GM18511 (cell line): ENCODE measurements at regions not wholly inside any gene's neighbourhood (a gene's known extent, or its start where the extent isn't known, plus 50 kb on each side); places are given as distances from the start of the nearest gene placed in this dataset.

Experiments used
- ATAC-seq: cut with Tn5 transposase; IDR thresholded peaks from one replicate; pipeline ENCODE4 v1.9.1; 2021; ENCODE audit warnings: mild to moderate bottlenecking, moderate library complexity; ENCODE audit not compliant: unreplicated experiment

DNA sequence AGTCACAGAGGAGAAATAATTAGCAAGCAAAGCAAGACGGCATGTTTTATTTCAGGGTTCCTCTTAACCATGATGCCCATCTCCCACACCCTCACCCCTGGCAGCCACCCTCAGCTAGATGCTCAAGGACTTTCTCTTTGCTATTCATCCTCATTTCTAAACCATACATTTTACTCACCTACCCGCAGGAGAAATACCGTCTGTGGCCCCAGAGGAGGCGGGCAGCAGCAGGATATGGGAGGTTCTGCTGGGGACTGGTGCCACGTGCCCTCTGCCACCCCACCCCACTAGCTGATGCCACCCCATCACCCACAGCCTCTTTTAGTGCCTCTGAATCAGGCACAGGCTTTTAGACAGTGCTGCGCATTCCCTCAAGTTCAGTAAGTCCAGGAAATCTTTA, 168.7 kb upstream of the ITGB1 start:
- no peak for ATAC-seq

DNA sequence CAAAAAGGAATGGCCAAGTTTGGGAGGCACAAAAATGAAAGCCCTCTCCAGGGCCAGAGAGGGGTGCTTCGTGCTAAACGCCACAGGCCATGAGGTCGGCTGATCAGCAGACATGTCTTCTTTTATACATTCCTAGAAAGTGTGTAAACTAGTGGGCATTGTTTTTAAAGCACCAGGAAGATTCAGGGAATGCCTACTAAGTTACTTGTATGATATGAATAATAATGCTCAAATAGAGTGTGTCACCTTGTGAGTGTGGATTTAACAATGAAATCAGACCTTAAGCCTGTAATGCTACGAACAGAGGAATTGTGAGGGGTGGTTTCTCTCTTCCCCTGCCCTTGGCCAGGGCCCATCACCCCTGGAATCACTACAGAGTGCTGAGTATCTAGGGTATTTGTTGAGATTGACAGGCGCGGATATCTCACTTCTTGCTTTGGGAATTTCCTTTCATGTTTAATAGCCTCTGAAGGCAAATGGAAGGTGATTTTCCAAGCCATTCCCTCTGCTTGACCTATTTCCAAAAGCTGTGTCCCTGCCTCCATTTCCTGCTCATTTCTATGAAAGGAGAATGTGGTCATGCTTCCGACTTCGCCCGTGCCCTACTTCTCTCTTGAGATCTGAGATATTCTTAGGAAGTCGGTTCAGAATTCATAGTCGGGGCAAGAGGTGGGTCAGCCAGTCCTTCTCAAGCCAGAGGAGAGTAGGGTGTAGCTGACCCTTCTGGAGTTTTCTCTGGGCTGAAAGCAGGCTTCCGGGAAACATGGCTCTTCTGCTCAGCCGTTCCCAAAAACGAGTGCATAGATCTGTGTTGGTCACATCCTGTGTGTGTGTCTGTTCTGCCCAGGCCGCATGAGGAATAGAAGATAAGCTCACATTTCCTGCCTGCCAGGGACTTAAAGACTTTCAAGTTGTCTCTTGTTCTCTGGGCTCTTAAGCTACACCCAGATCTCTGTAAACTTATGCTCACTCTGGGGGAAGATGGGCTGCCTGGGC, 167.8 kb upstream of the ITGB1 start:
- no peak for ATAC-seq

DNA sequence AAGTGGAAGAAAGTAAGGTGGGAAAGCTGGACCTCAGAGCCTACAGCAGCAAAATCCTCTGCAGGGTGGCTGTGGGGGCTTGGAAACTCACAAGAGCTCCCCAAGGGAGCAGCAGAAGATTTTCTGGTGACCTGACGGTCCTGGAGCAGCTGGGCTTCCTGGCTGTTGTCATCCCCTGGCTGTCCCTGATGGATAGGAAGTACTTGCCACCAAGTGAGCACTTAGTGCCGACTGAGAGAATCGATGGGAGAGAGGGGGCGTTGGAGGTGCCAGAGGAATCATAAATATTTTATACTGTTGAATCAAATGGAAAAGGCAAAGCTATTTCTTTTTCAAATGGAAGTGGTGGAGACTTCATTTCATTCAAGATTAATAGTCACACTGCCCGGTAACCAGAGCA, 167.1 kb upstream of the ITGB1 start:
- no peak for ATAC-seq

DNA sequence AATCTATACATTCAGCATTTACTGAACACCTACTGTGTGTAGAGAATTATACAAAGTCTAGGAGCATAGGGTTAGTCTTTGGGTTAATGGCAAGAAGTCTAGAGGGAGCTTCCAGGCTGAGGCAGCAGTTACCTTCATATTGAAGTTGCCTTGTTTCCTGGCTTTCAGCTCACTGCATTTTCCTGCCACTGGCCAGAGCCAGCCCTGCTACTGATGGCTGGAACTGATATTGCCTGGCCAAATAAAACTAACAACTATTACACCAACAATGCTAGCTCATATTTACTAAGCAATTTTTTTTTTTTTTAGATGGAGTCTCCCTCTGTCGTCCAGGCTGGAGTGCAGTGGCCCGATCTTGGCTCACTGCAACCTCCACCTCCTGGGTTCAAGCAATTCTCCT, 165.7 kb upstream of the ITGB1 start:
- no peak for ATAC-seq

DNA sequence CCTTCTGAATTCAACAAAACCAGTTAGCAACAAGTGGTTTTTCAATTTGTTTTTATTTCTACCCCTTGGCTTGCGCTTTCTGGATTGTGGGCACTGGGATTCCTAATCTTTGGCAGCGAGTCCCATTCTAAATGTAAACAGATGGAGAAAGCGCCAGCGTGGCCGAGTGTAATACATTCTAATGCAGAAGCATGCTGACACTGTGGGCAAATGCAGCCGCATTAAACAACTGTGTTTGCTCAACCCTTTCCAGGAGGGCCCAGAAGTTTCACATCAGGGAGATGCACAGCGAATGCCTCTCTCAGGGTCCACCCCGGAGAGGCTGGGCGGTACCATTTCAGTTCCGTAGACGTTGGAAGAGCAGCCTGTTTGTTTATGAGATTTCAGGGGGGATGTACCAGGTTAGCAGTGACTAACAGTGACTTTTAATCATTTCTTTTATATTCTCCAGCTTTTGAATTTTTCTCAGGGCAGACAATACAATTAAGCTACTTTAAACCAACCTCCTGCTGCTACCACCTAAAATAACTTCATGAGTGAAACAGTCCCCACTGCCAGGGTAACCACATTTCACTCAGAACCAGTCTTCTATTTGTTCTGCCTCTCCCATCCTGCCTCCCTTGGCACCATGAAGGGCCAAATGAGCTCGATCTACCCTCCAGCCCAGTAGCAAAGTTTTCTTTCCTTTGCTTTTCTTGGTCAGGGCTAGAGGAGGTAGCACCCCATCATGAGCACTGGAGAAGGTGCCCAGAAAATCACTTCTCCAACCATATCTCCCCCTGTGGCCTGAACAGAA, 164.2 kb upstream of the ITGB1 start:
- ATAC-seq: no peak

DNA sequence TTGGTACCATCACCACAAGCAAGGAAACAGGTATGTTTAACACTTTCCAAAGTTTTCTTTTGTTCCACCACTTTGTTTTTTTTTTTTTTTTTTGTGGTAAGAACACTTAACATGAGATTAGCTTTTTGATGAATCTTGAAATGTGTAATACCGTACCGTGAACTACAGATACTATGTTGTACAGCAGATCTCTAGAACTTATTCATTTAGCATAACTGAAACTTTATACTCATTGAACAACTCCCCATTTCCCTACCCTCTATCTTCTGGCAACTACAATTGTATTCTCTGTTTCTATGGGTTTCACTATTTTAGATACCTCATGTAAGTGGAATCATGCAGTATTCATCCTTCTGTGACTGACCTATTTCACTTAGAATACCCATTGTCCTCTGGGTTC, 162.7 kb upstream of the ITGB1 start:
- peak; percentile 68 for ATAC-seq

DNA sequence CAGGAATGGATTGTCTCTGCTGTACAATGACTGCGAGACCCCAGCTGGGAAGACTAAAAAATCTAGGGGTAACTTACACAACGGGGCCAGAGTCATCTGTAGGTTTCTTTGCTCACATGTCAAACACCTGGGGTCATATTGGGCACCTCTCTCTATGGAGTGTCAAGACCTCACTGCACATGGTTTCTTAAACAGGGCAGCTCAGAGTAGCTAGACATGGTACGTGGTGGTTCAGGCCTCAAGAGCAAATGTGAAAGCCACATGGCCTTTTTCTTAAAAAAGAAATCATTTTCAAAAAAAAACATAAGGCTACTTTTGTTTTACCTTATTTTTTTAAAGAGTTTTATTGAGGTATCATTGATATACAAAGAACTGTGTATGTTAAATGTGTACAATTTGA, 162.2 kb upstream of the ITGB1 start:
- ATAC-seq: peak; percentile 32

GRCh38 chr10:33117816-33118215, 159.8 kb upstream of the ITGB1 start:
- ATAC-seq: no peak

GRCh38 chr10:33117230-33117629, 159.2 kb upstream of the ITGB1 start:
- no peak for ATAC-seq

DNA sequence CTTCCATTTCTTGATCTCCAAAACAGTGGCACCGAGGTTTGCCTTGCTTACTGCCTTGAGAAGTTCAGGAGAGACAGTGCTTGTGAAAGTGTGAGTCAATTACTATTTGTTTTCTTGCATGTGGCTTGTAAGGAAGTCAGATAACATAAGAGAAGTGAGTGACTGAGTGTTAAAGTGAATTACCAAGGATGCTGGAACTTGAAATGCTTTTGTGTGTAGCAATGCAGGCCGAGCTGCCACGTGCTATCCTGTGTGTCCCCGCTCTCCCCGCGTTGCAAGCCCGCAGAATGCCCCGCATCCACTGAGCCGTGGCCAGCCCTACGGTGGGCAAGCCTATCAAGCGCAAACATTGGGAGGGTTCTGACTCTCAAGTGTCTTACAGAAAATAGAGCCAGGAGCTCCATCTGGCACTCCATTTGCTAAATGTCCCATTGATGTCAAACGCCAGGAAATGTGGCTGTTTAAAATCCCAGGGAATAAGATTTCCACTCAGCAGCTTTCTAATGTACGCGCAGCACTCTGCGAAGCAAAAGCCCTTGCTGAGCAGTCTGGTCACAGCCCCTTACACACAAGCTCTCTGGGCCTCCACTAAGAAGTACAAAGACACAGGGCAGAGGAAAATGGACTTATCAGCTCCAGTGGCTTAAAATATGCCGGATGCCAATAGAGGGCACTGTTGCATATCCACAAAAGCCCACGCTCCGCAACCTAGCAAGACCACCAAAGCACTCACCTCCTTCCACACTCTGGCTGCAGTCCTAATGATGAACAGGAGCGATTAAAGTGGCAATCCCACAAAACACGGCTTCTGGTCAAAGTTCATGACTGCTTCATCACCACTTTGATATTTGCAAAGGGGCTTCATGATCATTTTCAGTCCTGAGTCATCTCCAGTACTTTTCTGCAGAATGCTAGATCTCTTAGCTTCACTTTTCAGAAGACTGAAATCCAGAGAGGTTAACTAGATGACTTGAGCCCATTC, 158.0 kb upstream of the ITGB1 start:
- ATAC-seq: no peak

GRCh38 chr10:33114451-33114952, 156.5 kb upstream of the ITGB1 start:
- ATAC-seq: no peak

- ATAC-seq: no peak
Measured at GRCh38 chr10:33113466-33113865, 155.4 kb upstream of the ITGB1 start.

DNA sequence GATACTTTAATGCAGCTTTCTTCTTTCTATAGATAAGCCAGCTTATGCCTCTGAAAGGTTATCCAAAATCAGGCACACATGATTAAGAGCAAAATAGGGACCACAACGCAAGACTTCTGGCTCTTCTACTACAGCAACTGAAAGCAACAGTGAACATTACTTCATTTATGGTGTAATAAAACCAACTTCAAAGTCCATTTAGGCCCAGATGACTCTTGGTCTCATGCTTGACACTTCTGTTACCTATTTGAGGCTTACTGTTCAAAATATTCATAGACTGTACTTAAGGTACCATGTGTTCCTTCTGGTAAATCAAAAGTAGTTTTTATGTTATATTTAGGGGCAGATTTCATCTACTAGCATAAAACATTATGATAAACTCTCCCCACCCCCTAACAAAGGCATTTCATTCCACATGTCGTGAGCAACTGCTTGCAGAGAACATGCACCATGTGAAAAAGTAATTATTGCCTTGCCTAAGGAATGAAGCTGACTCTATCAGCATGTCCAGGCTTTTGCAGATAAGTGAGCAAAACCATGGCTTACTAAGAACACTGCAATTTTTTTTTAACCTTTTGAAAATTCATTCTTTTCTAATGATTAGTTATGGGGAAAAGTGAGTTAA, 154.9 kb upstream of the ITGB1 start:
- ATAC-seq: no peak

- ATAC-seq: peak; percentile 50
Measured at GRCh38 chr10:33111488-33112051, 153.5 kb upstream of the ITGB1 start.

DNA sequence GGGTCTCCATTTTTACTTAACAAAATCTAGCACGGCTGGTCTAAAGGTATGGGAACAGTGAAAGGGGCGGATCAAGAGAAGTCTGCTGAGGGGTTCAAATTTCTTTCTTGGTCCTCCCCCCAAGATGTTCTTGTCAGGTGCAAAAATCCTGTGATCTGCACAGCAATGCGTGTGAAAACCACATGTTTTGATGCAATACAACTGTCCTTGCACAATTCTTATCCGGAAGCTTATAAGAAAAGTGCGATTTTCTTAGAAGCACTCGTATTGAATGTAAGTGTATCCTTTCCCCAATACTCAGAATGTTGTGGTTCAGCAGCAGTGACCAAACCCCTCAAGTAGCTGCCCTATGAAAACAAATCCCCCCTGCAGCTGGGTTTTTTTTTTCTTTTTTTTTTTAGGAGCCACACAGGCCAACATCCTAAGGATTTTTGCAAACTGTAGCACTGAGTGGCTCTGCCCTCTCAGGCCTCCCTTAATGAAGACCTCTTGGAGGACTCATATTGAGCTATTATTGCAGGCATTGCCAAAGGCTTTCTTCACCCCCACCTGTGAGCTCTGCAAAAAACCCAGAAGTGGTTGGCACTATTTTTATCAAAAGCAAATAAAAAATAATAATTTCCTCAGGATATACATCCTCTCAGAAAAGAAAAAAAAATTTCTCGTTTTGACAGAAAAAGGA, 151.9 kb upstream of the ITGB1 start:
- no peak for ATAC-seq

GRCh38 chr10:33109384-33109783, 151.4 kb upstream of the ITGB1 start:
- ATAC-seq: no peak

DNA sequence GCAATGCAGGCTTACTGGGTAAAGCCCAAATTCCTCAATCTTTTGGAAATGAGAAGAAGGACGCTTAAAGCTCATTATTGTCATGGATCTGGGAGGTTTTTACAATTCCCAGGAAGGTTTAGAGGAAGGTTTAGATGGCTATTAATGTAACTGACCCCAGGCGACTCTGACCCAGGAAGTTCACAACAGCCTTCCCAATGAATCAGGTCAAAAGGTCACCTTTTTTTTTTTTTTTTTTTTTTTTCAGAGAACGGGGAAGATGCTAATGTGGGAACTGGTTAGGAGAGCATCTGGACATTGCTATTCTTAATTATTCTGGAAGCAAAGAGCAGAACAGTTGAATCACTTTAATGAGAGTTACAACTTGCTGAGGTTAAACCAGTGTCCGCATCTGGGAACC, 149.9 kb upstream of the ITGB1 start:
- ATAC-seq: no peak

DNA sequence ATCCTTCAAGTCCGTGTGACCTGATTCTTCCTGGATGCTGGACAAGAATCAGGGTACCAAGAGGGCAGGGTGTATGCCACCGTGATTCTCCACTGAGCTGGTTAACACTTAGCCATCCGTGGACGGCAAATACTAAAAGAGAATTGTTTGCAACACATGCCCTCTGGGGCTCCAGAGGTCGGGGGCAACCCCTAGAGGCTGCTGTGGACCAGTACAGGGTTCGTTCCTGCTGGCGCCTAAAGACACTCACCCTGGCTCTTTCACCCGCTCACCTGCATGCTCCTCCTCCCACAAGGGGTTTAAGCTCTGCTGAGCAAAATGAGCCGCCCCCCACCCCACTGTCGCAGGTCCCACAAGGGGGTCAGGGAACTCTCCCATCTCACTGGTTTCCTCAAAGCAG, 148.7 kb upstream of the ITGB1 start:
- no peak for ATAC-seq

DNA sequence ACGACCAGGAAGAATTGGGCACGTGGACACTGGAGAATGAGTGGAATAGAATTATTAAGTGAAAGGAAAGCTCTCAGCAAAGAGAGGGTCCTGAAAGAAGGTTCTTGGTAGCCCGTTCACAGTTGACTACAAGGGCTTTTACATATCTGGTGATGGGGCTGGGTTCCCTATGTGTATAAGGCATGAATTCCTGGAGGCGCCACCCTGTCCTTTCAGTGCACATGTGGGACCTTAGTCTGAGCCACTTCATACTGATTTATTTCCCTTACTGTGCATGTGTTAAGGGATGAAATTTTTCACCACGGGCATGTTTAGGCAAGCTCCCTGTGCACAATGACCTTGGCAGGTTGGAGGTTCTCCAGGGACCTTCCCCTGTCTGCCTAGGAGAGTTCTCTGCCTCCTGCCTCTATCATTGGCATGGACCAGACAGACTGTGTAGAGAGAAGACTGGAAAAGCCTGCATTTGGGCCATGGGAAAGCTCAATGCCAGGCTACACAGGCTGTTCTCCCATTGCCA, 145.9 kb upstream of the ITGB1 start:
- no peak for ATAC-seq
